Caki2 (cell line): ENCODE measurements at regions not wholly inside any gene's neighbourhood (a gene's known extent, or its start where the extent isn't known, plus 50 kb on each side); places are given as distances from the start of the nearest gene placed in this dataset.
"Not testable (repeated sequence)": the region's sequence is repeated elsewhere in the genome, so short reads cannot be mapped to it uniquely, and the experiment has no call there.

Experiments
- DNase-seq: peaks from one replicate; pipeline ENCODE4 v3.0.0-alpha.2; 2015; ENCODE audit warnings: low read depth
- in situ Hi-C: cut with HindIII; loops from 2 replicates; pipeline ENCODE4 v1.10.0; 2016; ENCODE audit warnings: low sequenced_read_pairs, low pct_unique_long_range_greater_than_20kb, mixed read lengths

DNA sequence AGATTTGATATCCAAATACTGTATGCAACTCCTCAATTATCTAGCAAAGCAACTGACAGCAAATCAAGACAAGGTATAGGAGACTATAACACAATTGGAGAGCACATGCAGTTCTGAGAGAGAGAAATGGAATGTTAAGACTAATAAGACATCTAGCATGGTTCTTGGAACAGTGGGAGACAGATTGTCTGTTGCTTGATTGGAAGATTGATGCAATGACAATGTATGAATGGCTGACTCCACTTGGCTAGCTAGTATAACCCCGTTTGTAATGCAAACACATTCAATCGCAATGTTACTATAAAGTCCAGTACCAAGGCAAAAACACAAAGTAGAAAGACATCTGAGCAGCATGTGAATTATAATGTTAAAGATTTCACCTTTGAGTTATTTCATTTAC is 179.3 kb downstream of the RPL10L start:
- DNase-seq, result no peak
- in situ Hi-C loops, result no loop called here

GRCh38 chr14:46464341-46464740 is 187.2 kb downstream of the RPL10L start:
- no peak for DNase-seq
- in situ Hi-C loops, result no loop called here

GRCh38 chr14:46451800-46452199 is 199.8 kb downstream of the RPL10L start:
- in situ Hi-C loops, result no loop called here
- DNase-seq, result no peak

DNA sequence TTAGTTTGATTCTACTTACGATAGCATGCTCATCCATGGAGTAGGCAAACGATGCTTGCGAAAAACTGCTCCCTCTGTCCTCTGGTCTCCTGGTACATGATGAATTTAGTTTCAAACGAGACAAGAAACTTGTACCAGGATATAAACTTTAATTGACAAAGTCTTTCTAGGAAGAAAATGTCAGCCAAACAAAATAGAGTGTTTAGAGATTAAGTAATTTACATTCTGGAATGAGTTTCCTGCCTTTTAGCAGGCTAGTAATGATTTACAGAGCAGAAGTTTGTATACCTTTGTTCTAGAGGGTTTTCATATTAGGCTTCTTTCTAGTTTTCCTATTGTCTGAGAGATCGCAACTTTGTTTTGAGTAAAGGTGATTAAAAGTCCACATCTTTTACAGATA is 206.9 kb downstream of the RPL10L start:
- no peak for DNase-seq
- in situ Hi-C loops, result no loop called here

DNA sequence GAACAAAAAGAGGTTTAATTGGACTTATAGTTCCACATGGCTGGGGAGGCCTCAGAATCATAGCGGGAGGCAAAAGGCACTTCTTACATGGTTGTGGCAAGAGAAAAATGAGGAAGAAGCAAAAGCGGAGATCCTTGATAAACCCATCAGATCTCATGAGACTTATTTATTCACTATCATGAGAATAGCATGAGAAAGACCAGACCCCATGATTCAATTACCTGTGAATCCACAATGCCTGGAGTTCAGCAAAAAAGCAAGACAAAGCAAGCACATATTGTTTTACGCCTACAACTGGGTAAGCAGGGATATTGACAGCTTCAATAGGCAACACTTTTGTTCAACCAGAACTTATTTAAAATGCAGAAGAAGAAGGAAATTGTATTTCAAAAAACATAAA is 218.2 kb downstream of the RPL10L start:
- DNase-seq, result no peak
- in situ Hi-C loops, result no loop called here

- in situ Hi-C loops, result no loop called here
- DNase-seq, result no peak
Observed at GRCh38 chr14:46432516-46432915, 219.1 kb downstream of the RPL10L start.

DNA sequence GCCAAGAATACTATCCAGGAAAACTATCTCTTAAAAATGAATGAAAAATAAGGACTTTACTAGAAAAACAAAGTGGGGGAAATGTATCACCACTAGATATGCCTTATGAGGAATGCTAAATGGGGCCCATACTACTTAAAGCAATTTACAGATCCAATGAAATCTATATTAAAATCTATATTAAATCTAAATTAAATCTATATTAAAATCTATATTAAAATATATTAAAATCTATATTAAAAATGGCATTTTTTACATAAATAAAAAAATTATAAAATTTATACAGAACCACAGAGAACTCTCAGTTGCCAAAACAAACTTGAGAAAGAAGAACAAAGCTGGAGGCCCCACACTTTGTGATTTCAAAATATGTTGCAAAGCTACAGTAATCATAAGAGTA is 234.5 kb downstream of the RPL10L start:
- in situ Hi-C loops, result no loop called here
- DNase-seq, result no peak

DNA sequence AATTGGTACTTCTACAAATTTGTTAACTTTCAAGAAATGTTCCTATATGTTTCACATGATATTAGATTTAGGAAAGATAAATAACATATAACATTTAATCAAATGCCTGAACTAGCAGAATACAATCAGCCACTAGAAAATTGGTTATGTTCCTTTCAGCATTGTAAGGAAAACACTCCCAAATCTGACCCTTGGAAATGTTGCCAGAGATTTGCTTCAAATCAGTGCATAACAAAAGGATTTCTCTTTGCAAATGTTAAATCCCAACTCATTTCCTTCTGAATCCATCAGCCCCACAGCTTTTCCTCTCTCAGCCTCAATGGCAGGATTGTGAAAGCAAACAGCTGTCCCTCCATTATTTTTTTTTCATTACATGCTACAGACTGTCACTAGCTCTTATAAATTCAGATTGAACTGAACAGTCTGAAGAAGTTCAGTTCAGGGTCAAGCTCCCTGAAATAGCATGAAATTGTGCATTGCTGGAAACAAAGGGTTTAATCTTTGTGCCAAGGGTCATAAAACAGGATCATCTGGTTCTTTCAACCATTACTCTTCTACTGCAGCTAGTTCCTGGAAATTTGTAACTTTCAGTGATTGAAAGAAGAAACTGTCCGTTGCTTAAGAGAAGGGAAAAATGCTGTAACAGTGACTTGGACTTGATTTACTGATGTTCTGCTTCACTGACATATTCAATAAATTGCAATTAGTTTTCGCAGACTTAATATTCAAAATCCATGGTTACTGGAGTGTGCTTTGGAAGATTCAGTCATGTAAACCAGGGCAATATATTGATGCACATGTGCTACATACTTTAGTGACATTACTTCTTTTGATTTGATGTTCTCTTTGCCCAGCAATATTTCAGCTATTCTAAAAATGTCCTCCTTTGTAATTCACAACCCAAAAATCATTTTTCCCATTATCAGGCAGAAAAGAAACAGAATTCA is 246.4 kb downstream of the RPL10L start:
- no peak for DNase-seq
- in situ Hi-C loops, result no loop called here

- DNase-seq, in situ Hi-C loops: not testable (repeated sequence)
Observed at GRCh38 chr14:46402001-46402690, 249.4 kb downstream of the RPL10L start.

GRCh38 chr14:46401066-46401465 is 250.5 kb downstream of the RPL10L start:
- in situ Hi-C loops, result no loop called here
- no peak for DNase-seq

- no peak for DNase-seq
- in situ Hi-C loops, result no loop called here
Observed at GRCh38 chr14:46399049-46399448, 252.5 kb downstream of the RPL10L start.

- in situ Hi-C loops, result no loop called here
- DNase-seq, result no peak
Observed at GRCh38 chr14:46384611-46385010, 267.0 kb downstream of the RPL10L start.

DNA sequence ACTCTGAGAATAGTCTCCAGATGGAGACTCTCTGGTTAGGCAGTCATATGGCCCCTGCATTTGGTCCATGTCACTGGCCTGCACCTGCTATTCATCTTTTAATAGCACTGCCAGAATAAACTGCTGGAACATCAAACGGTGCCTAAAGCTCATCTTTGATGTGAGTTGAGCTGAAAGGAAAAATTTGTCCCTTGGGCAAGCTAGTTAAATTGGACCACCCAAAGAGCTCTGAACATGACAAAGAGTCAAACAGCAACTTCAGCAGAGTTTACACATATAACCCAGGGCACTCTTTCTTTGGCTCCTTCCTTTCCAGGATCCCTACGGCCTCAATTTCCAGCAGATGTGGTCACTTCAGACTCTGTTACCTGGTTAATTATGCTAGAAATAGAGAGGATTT is 269.9 kb downstream of the RPL10L start:
- DNase-seq, result no peak
- in situ Hi-C loops, result no loop called here

DNA sequence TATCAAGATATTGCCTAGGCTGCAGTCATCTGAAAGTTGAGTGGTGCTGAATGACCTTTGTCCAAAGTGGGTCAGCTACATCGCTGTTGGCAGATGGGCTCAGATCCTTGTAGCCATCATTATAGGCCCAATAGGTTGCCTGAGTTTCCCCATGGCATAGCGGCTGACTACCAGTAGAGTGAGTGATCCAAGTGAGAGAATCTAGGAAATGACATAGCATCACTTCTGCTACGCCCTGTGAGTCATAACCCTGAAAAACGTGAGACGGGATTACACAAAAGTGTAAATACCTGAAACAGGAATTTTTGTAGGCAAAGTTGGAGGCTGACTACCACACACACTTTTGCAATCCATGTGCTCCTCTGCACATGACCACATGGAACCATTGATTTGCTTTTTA is 273.3 kb downstream of the RPL10L start:
- in situ Hi-C loops, result no loop called here
- no peak for DNase-seq

- in situ Hi-C loops, result no loop called here
- DNase-seq, result no peak
Observed at GRCh38 chr14:46377305-46377704, 274.3 kb downstream of the RPL10L start.

GRCh38 chr14:46369391-46369790 is 282.2 kb downstream of the RPL10L start:
- in situ Hi-C loops, result no loop called here
- no peak for DNase-seq

- no peak for DNase-seq
- in situ Hi-C loops, result no loop called here
Observed at GRCh38 chr14:46368275-46368674, 283.3 kb downstream of the RPL10L start.

- no peak for DNase-seq
- in situ Hi-C loops, result no loop called here
Observed at GRCh38 chr14:46352844-46353243, 298.7 kb downstream of the RPL10L start.

GRCh38 chr14:46344327-46344937 is 307.1 kb downstream of the RPL10L start:
- in situ Hi-C loops, result no loop called here
- DNase-seq, result peak; percentile 19
